ENCODE measurements at regions not wholly inside any gene's neighbourhood (a gene's known extent, or its start where the extent isn't known, plus 50 kb on each side); places are given as distances from the start of the nearest gene placed in this dataset.

DNA sequence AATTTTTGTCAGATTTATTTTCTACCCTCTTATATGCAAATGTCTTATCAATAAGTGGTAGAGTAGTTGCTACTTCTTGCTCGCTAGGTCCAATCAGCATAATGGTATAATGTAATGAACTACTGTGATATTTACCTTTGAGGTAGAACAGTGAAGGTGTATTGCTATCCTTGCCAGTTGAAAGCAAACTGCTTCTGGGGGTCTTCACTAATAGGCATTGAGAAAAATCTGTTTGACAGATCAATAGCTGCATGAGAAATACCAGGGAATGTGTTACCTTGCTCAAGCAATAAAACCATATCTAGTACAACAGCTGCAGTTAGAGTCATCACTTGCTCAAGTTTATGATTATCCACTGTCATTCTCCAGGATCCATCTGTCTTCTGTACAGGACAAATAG, 50.1 kb upstream of the EFEMP1 start:
- Histone ChIP-seq H3K9ac (ENCODE audit: control insufficient read depth, extremely low read depth, insufficient read depth, low read length) (no peak overlapping the region), H3K27me3 (ENCODE audit: control insufficient read depth, extremely low read depth, insufficient read depth, low read length) (no peaks in the 10 kb centered on the region), H4K20me1 (ENCODE audit: control insufficient read depth, extremely low read depth, insufficient read depth, low read length) (no peaks in the 10 kb centered on the region), H3K9me1 (ENCODE audit: control insufficient read depth, extremely low read depth, insufficient read depth, low read length) (no peaks in the 10 kb centered on the region), H2AFZ (ENCODE audit: control insufficient read depth, low read length) (no peak overlapping the region), H3K36me3 (ENCODE audit: control insufficient read depth in 2 of 2, extremely low read depth in 1 of 2, insufficient read depth in 2 of 2, low read length in 2 of 2) (no peaks in the 10 kb centered on the region), H3K27ac (ENCODE audit: control insufficient read depth, insufficient read depth, low read length) (no peak overlapping the region), H3K9me3 (ENCODE audit: control insufficient read depth, low read depth, low read length) (no peaks in the 10 kb centered on the region), H3K4me3 (ENCODE audit: control insufficient read depth in 2 of 3, extremely low read depth in 1 of 3, insufficient read depth in 2 of 3, low read depth in 1 of 3, low read length in 3 of 3) (no peak overlapping the region), H3K79me2 (ENCODE audit: control insufficient read depth, insufficient read depth, low read length) (no peaks in the 10 kb centered on the region), H3K4me2 (ENCODE audit: control insufficient read depth, extremely low read depth, insufficient read depth, low read depth, low read length) (no peak overlapping the region), H3K4me1 (ENCODE audit: control insufficient read depth, extremely low read depth, insufficient read depth, low read length) (no peaks in the 10 kb centered on the region)
- TF ChIP-seq EZH2 (IDR thresholded peaks at IDR 0.05; ENCODE audit: low read length), result no peak
- no peak for TF ChIP-seq CTCF (optimal IDR thresholded peaks at IDR 0.05 in 1 of 3, IDR thresholded peaks at IDR 0.05 in 1 of 3, conservative IDR thresholded peaks at IDR 0.05 in 1 of 3; ENCODE audit: extremely low read depth in 1 of 3, insufficient read depth in 2 of 3, low read length in 3 of 3)
- DNase-seq (ENCODE audit: low read depth, low spot score) (no peak), FAIRE-seq (no peak)
- dilution Hi-C loops (cut with MboI; ENCODE audit: extremely low pct_ligation_motif_present, low sequenced_read_pairs), result no loop called here

GRCh38 chr2:55976681-55977080, 53.1 kb upstream of the EFEMP1 start:
- Histone ChIP-seq H3K9me3 (ENCODE audit: control insufficient read depth, low read depth, low read length) (no peaks in the 10 kb centered on the region), H3K4me3 (ENCODE audit: control insufficient read depth in 2 of 3, extremely low read depth in 1 of 3, insufficient read depth in 2 of 3, low read depth in 1 of 3, low read length in 3 of 3) (no peak overlapping the region), H3K9ac (ENCODE audit: control insufficient read depth, extremely low read depth, insufficient read depth, low read length) (no peak overlapping the region), H3K36me3 (ENCODE audit: control insufficient read depth in 2 of 2, extremely low read depth in 1 of 2, insufficient read depth in 2 of 2, low read length in 2 of 2) (no peaks in the 10 kb centered on the region), H2AFZ (ENCODE audit: control insufficient read depth, low read length) (no peak overlapping the region), H3K4me1 (ENCODE audit: control insufficient read depth, extremely low read depth, insufficient read depth, low read length) (no peaks in the 10 kb centered on the region), H3K79me2 (ENCODE audit: control insufficient read depth, insufficient read depth, low read length) (no peaks in the 10 kb centered on the region), H3K4me2 (ENCODE audit: control insufficient read depth, extremely low read depth, insufficient read depth, low read depth, low read length) (no peak overlapping the region), H3K27me3 (ENCODE audit: control insufficient read depth, extremely low read depth, insufficient read depth, low read length) (no peaks in the 10 kb centered on the region), H4K20me1 (ENCODE audit: control insufficient read depth, extremely low read depth, insufficient read depth, low read length) (no peaks in the 10 kb centered on the region), H3K27ac (ENCODE audit: control insufficient read depth, insufficient read depth, low read length) (no peak overlapping the region), H3K9me1 (ENCODE audit: control insufficient read depth, extremely low read depth, insufficient read depth, low read length) (no peaks in the 10 kb centered on the region)
- dilution Hi-C loops (cut with MboI; ENCODE audit: extremely low pct_ligation_motif_present, low sequenced_read_pairs), result no loop called here
- TF ChIP-seq CTCF (optimal IDR thresholded peaks at IDR 0.05 in 1 of 3, IDR thresholded peaks at IDR 0.05 in 1 of 3, conservative IDR thresholded peaks at IDR 0.05 in 1 of 3; ENCODE audit: extremely low read depth in 1 of 3, insufficient read depth in 2 of 3, low read length in 3 of 3), result no peak
- no peak for TF ChIP-seq EZH2 (IDR thresholded peaks at IDR 0.05; ENCODE audit: low read length)
- no peak for FAIRE-seq
- no peak for DNase-seq (ENCODE audit: low read depth, low spot score)
